ENCODE measurements at regions not wholly inside any gene's neighbourhood (a gene's known extent, or its start where the extent isn't known, plus 50 kb on each side); places are given as distances from the start of the nearest gene placed in this dataset.

GRCh38 chr6:16059496-16059895 is 69.4 kb upstream of the MYLIP start:
- Histone ChIP-seq H4K12ac (ENCODE audit: low read depth, low read length) (no peak overlapping the region), H3K4me2 (ENCODE audit: low read length) (no peak overlapping the region), H2AFZ (ENCODE audit: insufficient read depth, low read length, poor library complexity) (no peak overlapping the region), H4K91ac (ENCODE audit: low read depth, low read length) (no peak overlapping the region), H3K27ac (ENCODE audit: low read depth, low read length) (no peak overlapping the region), H2BK5ac (ENCODE audit: low read depth, low read length, poor library complexity) (no peak overlapping the region), H2AK5ac (ENCODE audit: low read length) (no peak overlapping the region), H4K8ac (ENCODE audit: low read depth, low read length) (no peak overlapping the region), H3K4me1 (ENCODE audit: control insufficient read depth in 1 of 2, insufficient read depth in 2 of 2, low read length in 2 of 2) (peaks cover 0 to under 1% of the 10 kb centered on the region in 2 experiments), H3K23ac (ENCODE audit: low read length) (no peak overlapping the region), H3K27me3 (ENCODE audit: insufficient read depth, low read length) (no peaks in the 10 kb centered on the region), H3K18ac (ENCODE audit: low read length) (no peak overlapping the region), H3K79me1 (ENCODE audit: low read length) (no peaks in the 10 kb centered on the region), H3K79me2 (ENCODE audit: control insufficient read depth, insufficient read depth, low read length, poor library complexity) (no peaks in the 10 kb centered on the region), H3K36me3 (ENCODE audit: control insufficient read depth in 1 of 2, insufficient read depth in 2 of 2, low read length in 2 of 2) (no peaks in the 10 kb centered on the region), H3K9ac (ENCODE audit: low read length) (no peak overlapping the region), H3K4ac (ENCODE audit: low read depth, low read length) (no peak overlapping the region), H2BK12ac (ENCODE audit: low read length) (no peak overlapping the region), H3K9me3 (ENCODE audit: insufficient read depth, low read depth, low read length) (no peaks in the 10 kb centered on the region), H3K4me3 (ENCODE audit: low read depth, low read length) (no peak overlapping the region), H3K14ac (ENCODE audit: low read length) (no peak overlapping the region), H2BK120ac (ENCODE audit: insufficient read depth, low read length, poor library complexity) (no peak overlapping the region)
- DNase-seq: no peak
- WGBS (ENCODE audit: extremely low coverage, insufficient coverage, insufficient read length): no CpG with 5 or more reads among the region's 7 CpGs

- WGBS (ENCODE audit: extremely low coverage, insufficient coverage, insufficient read length): no CpG with 5 or more reads among the region's 4 CpGs
- H2AK5ac ChIP-seq (ENCODE audit: low read length): no peak overlapping the region
- no peak overlapping the region for H4K91ac ChIP-seq (ENCODE audit: low read depth, low read length)
- no peak overlapping the region for H3K9ac ChIP-seq (ENCODE audit: low read length)
- no peaks in the 10 kb centered on the region for H3K36me3 ChIP-seq (ENCODE audit: control insufficient read depth in 1 of 2, insufficient read depth in 2 of 2, low read length in 2 of 2)
- no peak overlapping the region for H2BK5ac ChIP-seq (ENCODE audit: low read depth, low read length, poor library complexity)
- H2BK12ac ChIP-seq (ENCODE audit: low read length): no peak overlapping the region
- no peaks in the 10 kb centered on the region for H3K27me3 ChIP-seq (ENCODE audit: insufficient read depth, low read length)
- H4K12ac ChIP-seq (ENCODE audit: low read depth, low read length): no peak overlapping the region
- H3K23ac ChIP-seq (ENCODE audit: low read length): no peak overlapping the region
- no peak overlapping the region for H3K18ac ChIP-seq (ENCODE audit: low read length)
- no peak overlapping the region for H3K14ac ChIP-seq (ENCODE audit: low read length)
- no peaks in the 10 kb centered on the region for H3K79me2 ChIP-seq (ENCODE audit: control insufficient read depth, insufficient read depth, low read length, poor library complexity)
- H3K4ac ChIP-seq (ENCODE audit: low read depth, low read length): no peak overlapping the region
- H2BK120ac ChIP-seq (ENCODE audit: insufficient read depth, low read length, poor library complexity): no peak overlapping the region
- no peaks in the 10 kb centered on the region for H3K4me1 ChIP-seq (ENCODE audit: control insufficient read depth in 1 of 2, insufficient read depth in 2 of 2, low read length in 2 of 2)
- no peak for DNase-seq
- no peak overlapping the region for H4K8ac ChIP-seq (ENCODE audit: low read depth, low read length)
- H3K4me3 ChIP-seq (ENCODE audit: low read depth, low read length): no peak overlapping the region
- H3K4me2 ChIP-seq (ENCODE audit: low read length): no peak overlapping the region
- H3K27ac ChIP-seq (ENCODE audit: low read depth, low read length): no peak overlapping the region
- H3K9me3 ChIP-seq (ENCODE audit: insufficient read depth, low read depth, low read length): no peaks in the 10 kb centered on the region
- no peaks in the 10 kb centered on the region for H3K79me1 ChIP-seq (ENCODE audit: low read length)
- H2AFZ ChIP-seq (ENCODE audit: insufficient read depth, low read length, poor library complexity): no peak overlapping the region
Observed at GRCh38 chr6:16058929-16059345, 69.9 kb upstream of the MYLIP start.

- Histone ChIP-seq H2AK5ac (ENCODE audit: low read length) (no peak overlapping the region), H3K9ac (ENCODE audit: low read length) (no peak overlapping the region), H3K4me2 (ENCODE audit: low read length) (no peak overlapping the region), H4K12ac (ENCODE audit: low read depth, low read length) (no peak overlapping the region), H3K14ac (ENCODE audit: low read length) (no peak overlapping the region), H2AFZ (ENCODE audit: insufficient read depth, low read length, poor library complexity) (no peak overlapping the region), H3K23ac (ENCODE audit: low read length) (no peak overlapping the region), H3K4me3 (ENCODE audit: low read depth, low read length) (no peak overlapping the region), H2BK5ac (ENCODE audit: low read depth, low read length, poor library complexity) (no peak overlapping the region), H3K4ac (ENCODE audit: low read depth, low read length) (no peak overlapping the region), H2BK120ac (ENCODE audit: insufficient read depth, low read length, poor library complexity) (no peak overlapping the region), H3K36me3 (ENCODE audit: control insufficient read depth in 1 of 2, insufficient read depth in 2 of 2, low read length in 2 of 2) (no peaks in the 10 kb centered on the region), H3K27me3 (ENCODE audit: insufficient read depth, low read length) (no peaks in the 10 kb centered on the region), H3K18ac (ENCODE audit: low read length) (no peak overlapping the region), H4K91ac (ENCODE audit: low read depth, low read length) (no peak overlapping the region), H3K4me1 (ENCODE audit: control insufficient read depth in 1 of 2, insufficient read depth in 2 of 2, low read length in 2 of 2) (no peaks in the 10 kb centered on the region), H3K79me2 (ENCODE audit: control insufficient read depth, insufficient read depth, low read length, poor library complexity) (no peaks in the 10 kb centered on the region), H4K8ac (ENCODE audit: low read depth, low read length) (no peak overlapping the region), H3K79me1 (ENCODE audit: low read length) (no peaks in the 10 kb centered on the region), H2BK12ac (ENCODE audit: low read length) (no peak overlapping the region), H3K9me3 (ENCODE audit: insufficient read depth, low read depth, low read length) (no peaks in the 10 kb centered on the region), H3K27ac (ENCODE audit: low read depth, low read length) (no peak overlapping the region)
- no peak for DNase-seq
- WGBS (ENCODE audit: extremely low coverage, insufficient coverage, insufficient read length): no CpG with 5 or more reads among the region's 6 CpGs
Observed at GRCh38 chr6:16058201-16058928, 70.5 kb upstream of the MYLIP start.

GRCh38 chr6:16057446-16057845 is 71.4 kb upstream of the MYLIP start:
- no peak overlapping the region for H4K8ac ChIP-seq (ENCODE audit: low read depth, low read length)
- H3K4me3 ChIP-seq (ENCODE audit: low read depth, low read length): no peak overlapping the region
- H3K18ac ChIP-seq (ENCODE audit: low read length): no peak overlapping the region
- H2BK120ac ChIP-seq (ENCODE audit: insufficient read depth, low read length, poor library complexity): no peak overlapping the region
- no peak overlapping the region for H3K27ac ChIP-seq (ENCODE audit: low read depth, low read length)
- H3K9ac ChIP-seq (ENCODE audit: low read length): no peak overlapping the region
- no peak overlapping the region for H2AK5ac ChIP-seq (ENCODE audit: low read length)
- no peaks in the 10 kb centered on the region for H3K79me2 ChIP-seq (ENCODE audit: control insufficient read depth, insufficient read depth, low read length, poor library complexity)
- peak in 1 of 2 donors; percentile 50 for DNase-seq
- H2AFZ ChIP-seq (ENCODE audit: insufficient read depth, low read length, poor library complexity): no peak overlapping the region
- no peak overlapping the region for H3K14ac ChIP-seq (ENCODE audit: low read length)
- no peak overlapping the region for H3K4ac ChIP-seq (ENCODE audit: low read depth, low read length)
- H3K27me3 ChIP-seq (ENCODE audit: insufficient read depth, low read length): no peaks in the 10 kb centered on the region
- no peaks in the 10 kb centered on the region for H3K79me1 ChIP-seq (ENCODE audit: low read length)
- no peak overlapping the region for H2BK5ac ChIP-seq (ENCODE audit: low read depth, low read length, poor library complexity)
- no peaks in the 10 kb centered on the region for H3K4me1 ChIP-seq (ENCODE audit: control insufficient read depth in 1 of 2, insufficient read depth in 2 of 2, low read length in 2 of 2)
- no peak overlapping the region for H3K23ac ChIP-seq (ENCODE audit: low read length)
- no peak overlapping the region for H4K91ac ChIP-seq (ENCODE audit: low read depth, low read length)
- no peak overlapping the region for H2BK12ac ChIP-seq (ENCODE audit: low read length)
- no peak overlapping the region for H4K12ac ChIP-seq (ENCODE audit: low read depth, low read length)
- H3K9me3 ChIP-seq (ENCODE audit: insufficient read depth, low read depth, low read length): no peaks in the 10 kb centered on the region
- H3K4me2 ChIP-seq (ENCODE audit: low read length): no peak overlapping the region
- WGBS (ENCODE audit: extremely low coverage, insufficient coverage, insufficient read length): no CpG with 5 or more reads among the region's 6 CpGs
- no peaks in the 10 kb centered on the region for H3K36me3 ChIP-seq (ENCODE audit: control insufficient read depth in 1 of 2, insufficient read depth in 2 of 2, low read length in 2 of 2)
